NCI-H69 (cell line): ENCODE measurements at regions not wholly inside any gene's neighbourhood (a gene's known extent, or its start where the extent isn't known, plus 50 kb on each side); places are given as distances from the start of the nearest gene placed in this dataset.
"Not testable (repeated sequence)": the region's sequence is repeated elsewhere in the genome, so short reads cannot be mapped to it uniquely, and the experiment has no call there.

Source experiments
- DNase-seq: peaks from one replicate; lab custom pipeline; 2025; lab: John Stamatoyannopoulos, UW

DNA sequence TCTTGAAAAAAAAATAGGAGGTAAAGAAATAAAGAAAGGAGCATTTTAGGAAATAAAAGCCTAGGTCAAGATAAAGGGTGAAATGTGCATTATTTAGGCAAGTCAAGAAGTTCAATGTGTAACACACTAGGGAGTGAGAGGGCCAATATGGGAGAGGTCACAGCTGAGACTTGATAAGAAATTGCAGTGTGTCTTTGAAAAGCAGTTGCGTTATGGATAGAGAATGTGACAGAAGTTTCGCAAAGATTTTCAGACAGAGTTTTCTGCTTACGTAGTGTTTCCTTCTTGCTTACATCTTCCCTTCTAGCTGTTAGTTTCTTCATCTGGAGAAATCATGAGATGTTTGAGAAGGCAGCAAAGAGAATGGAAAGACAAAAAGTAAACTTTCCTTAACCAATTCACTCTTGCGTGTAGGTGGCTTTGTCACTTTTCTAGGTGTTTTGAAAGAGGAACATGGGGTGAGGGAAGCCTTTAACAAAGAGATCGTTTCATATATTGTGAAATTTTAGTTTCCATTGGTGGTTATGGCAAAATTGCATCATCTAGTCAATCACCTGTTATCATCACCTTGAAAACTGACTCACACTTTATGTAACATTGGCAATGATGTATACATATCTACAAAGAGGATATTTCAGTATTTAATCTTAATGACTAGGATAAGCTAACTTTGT is 975.5 kb downstream of the OLFM4 start:
- no peak for DNase-seq

DNA sequence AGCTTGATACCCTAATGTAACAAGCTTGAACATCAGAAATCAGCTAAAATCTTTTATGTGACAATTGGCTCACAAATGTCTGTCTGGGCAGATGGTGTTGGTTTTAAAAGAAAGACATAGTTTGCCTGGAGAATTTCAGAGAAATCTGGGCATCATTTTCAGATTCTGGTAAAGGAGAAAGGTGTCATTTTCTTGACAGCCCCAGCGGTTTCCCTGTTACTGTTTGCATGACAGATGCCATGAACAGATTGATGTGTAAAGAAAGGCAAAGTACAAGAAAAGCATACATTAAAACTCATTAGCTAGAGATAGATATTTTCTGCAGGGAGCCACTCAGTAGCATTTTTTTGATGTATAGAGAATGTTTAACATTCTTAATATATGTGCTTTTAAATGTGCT is 987.9 kb downstream of the OLFM4 start:
- peak; percentile 41 for DNase-seq

DNA sequence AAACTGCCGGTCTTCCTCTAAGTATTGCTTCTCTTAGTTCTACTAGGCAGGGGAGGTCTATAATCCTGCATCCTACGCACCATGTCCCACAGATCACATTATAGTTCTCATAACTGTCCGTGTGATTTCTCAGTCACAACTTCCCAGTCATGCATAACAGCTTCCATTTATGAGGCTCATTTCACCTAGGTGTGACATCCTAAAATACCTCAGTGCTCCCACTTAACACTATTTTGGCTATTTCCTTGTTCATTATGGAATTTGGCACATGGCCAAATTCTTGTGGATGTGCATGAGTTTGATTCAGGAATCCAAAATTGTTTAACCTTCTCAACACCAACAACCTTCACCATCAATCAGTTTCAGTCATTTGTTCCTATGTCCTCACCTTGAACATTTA is 989.9 kb downstream of the OLFM4 start:
- DNase-seq: peak; percentile 41

DNA sequence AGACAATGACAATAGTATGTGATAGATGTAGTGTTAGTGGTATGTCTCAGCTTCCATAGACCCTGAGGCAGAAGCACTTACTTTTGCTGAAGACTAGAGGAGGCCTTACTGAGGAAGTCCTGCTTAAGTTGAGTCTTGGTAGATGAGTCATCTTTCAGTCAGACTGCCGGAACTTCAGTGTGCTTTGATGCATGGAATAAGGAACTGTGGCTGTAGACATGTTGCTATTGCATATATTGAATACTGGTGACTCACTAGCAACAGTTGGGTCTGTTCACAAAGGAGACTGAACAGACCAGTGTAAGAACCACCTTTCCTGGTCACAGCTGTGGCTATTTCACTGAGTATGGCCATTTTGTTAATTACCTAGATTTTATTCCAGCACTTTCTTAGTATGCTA is 1000.6 kb downstream of the OLFM4 start:
- peak; percentile 45 for DNase-seq

DNA sequence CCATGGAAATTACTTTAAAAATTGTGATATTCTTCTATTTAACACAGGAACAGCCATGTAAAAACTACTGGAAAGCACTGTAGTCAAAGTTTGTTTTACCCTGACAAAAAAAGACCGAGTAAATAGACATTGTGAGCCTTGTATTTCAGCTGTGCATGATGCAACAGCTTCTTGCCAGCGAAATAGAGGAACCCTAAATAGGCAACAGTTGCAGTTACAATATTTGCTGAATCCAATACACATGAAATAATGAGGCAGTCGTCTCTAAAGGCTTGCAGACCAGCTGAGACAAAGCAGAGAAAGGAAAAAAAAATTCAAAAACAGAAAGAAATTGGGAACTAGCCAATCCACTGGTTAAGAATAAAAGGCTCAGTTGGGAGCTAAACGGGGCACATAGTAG is 1001.1 kb downstream of the OLFM4 start:
- no peak for DNase-seq

DNA sequence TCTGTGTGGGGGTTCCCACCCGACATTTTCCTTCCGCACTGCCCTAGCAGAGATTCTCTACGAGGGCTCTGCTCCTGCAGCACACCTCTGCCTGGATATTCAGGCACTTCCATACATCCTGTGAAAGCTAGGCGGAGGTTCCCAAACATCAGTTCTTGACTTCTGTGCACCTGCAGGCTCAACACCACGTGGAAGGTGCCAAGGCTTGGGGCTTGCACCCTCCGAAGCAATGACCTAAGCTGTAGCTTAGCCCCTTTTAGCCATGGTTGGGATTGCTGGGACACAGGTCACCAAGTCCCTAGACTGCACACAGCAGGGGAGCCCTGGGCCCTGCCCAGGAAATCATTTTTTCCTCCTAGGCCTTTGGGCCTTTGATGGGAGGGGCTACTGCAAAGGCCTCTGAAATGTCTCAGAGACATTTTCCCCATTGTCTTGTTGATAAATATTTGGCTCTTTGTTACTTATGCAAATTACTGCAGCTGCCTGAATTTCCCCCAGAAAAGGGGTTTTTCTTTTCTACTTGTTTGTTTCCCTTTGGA is 1004.8 kb downstream of the OLFM4 start:
- DNase-seq: no peak

DNA sequence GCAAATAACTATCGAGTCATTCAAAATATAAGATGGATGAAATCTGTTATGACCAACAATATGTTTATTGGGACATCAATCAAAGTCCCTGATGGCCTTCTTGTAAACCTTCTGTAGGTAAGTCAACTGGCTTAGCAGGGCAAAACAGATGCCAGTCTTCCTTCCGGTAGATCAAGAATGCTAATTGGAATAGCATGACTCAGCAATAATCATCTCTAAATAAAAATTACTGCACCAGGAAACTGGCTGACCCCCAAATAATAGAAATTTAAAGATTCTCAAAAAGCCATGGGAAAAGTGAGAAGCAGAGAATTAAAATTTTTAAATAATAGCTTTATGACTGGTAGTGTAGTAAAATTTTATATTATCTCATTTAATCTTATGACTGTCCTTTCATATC is 1005.4 kb downstream of the OLFM4 start:
- DNase-seq: no peak

DNA sequence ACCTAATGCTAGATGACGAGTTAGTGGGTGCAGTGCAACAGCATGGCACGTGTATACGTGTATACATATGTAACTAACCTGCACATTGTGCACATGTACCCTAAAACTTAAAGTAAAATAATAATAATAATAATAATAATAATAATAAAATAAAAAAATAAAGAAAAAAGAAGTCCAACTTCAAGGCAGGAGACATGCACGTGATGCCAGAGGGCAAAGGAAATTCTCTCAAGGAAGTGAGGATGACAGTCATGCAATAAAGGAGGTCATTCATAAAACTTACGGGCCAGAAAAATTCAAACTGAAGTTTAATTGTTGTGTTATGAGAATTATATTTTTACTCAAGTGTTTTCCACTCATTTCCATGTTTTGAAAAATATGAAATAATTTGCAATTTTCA is 1028.8 kb downstream of the OLFM4 start:
- not testable (repeated sequence) for DNase-seq

DNA sequence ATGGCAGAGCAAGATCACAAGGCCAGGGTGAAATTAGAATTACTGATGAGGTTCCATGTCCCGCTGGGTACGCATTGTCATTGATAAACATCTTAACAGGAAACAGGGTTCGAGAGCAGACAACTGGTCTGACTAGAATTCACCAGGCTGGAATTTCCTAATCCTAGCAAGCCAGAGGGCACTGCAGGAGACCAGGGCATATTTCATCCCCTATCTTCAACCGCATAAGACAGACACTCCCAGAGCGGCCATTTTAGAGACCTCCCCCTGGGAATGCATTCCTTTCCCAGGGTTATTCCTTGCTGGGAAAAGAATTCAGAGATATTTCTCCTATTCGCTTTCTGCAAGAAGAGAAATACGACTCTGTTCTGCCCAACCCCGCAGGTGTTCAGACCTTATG is 1041.3 kb downstream of the OLFM4 start:
- not testable (repeated sequence) for DNase-seq

DNA sequence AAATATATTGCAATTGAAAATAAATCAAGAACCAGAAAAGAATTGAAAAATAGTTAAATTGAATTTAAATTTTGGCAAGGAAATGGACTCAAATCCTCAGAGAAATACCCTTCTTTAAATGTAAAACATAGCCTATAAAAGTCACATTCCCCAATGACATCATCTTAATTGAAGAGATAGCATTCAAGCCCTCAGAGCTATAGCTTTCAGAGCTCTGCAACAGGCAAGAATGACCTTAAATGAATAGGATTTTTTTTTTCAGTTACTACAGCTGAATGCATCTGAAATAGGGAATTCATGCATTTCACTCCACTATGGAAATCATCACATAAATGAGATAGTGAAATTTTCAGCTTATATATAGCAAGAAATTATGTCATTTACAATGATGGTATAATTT is 1049.0 kb downstream of the OLFM4 start:
- peak; percentile 5 for DNase-seq

DNA sequence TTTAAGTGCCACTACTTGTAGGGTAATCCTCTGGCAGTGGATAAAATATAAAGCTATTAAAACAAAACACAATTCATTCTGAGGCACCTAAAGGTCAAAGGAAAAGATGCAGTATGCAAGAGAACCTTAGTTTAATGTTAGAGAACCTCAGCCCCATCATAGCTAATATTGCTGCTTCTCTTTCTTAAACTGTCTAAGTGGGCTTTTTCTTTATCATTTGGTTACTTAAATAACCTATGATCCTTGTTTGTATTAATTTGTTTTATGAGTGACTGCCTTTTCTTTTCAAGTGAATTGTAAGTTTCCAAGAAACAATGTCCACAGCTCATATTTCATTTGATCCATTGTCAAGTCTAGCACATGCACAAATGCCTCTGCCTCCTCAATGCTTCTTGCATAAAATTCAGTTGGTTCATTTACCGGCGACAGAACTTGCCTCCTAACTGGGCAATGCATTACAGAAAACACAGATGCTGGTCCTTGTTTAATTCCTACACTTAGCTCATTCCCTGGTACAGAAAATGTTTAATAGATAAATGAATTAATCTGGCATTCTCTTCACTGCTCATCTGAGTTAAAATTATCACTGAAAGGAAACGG is 1049.8 kb downstream of the OLFM4 start:
- DNase-seq: peak; percentile 53

DNA sequence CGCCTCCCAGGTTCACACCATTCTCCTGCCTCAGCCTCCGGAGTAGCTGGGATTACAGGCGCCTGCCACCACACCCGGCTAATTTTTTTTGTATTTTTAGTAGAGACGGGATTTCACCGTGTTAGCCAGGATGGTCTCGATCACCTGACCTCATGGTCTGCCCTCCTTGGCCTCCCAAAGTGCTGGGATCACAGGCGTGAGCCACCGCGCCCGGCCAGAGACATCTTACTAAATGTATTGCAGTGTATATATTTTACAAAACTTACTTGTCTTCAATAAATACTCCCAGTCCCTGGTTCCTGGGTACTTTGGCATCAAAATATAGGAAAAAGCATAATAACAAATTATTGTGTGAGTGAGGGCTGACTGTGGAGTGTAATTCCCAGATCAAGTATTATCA is 1053.7 kb downstream of the OLFM4 start:
- DNase-seq: not testable (repeated sequence)

DNA sequence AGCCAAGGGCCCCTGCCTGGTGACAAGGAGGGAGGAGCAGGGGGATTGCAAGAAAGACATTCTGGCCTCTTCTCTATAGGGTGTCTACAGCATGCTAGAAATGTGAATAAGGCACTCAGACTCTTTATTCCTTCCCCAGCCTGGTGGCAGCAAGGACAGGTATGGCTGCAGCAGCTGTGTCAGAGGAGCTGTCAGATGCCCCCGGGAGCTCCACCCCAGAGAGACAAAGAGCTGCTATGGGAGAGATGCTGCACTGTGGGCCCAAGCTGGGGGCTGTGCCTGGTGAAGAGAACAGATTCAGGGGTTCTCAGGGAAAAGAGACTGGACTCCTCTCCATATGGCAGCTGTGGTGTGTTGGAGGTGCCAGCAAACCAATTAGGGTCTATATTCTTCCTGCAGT is 1063.3 kb downstream of the OLFM4 start:
- no peak for DNase-seq

DNA sequence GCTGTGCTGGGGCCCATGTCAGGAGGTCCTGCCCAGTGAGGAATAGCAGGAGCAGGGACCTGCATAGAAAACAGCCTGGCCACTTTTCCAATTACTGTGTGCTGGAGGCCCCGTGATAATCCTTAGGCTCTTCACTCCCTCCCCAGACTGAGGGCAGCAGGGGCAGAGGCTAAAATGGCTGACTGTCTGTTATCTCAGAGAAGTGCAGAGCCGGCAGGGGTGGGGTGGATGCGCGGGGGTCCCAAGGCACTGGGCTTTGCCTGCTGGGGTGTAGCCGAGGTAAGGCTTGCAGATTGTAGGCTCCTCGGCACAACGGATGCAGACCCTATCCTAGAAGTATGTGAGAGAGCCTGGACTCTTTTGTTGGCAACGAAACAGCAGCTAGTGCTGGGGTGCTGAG is 1064.1 kb downstream of the OLFM4 start:
- DNase-seq: no peak

DNA sequence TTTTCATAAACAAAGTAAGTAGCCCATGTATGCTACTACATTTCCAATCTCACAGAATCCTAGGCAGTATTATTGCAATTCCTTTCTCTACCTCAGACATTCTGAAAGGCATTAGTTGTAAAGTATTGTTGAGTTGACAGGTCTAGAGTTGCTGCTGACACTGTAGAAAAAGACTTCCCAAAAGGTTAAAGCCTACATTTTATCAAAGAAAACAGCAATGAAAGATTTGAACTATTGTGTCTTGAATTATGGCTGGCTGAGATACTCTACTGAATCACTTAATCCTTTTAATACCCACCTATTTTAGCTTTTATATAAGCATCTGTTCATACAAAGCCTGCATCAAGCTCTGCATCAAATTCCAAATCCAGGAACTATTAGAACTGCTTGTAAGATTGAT is 1082.0 kb downstream of the OLFM4 start:
- no peak for DNase-seq

DNA sequence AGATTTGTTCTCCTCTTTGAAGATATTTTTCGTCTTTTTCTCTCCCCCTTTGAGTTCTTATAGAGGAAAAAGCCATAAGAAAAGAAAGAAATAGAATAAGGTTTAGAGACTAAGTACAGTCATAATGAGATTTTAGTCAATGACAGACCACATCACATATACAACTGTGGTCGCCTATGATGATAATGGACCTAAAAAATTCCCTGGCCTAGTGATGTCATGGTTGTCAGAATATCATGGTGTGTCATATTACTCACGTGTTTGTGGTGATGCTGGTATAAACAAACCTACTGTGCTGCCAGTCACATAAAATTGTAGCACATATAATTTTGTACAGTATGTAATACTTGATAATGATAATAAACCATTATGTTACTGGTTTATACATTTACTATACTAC is 1096.1 kb downstream of the OLFM4 start:
- DNase-seq: no peak

DNA sequence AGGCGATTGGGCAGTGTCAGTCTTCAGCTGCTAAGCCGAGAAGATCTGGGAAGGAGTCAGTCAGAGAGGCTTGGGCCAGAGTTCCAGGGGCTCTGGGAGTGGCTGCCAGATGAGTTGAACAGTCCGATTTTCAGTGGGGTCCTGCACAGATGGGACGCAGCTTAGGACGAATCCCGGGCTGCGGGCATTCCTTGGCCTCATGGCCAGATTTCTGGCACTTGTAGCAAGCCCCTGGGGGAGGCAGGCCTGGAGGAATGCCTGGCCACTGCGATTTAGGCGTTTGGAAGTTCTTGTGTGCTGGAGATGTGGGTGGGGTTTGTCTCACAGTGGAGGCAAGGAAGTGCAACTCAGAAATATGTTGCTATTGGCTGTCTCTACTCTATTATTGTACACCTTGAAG is 1102.3 kb downstream of the OLFM4 start:
- not testable (repeated sequence) for DNase-seq

DNA sequence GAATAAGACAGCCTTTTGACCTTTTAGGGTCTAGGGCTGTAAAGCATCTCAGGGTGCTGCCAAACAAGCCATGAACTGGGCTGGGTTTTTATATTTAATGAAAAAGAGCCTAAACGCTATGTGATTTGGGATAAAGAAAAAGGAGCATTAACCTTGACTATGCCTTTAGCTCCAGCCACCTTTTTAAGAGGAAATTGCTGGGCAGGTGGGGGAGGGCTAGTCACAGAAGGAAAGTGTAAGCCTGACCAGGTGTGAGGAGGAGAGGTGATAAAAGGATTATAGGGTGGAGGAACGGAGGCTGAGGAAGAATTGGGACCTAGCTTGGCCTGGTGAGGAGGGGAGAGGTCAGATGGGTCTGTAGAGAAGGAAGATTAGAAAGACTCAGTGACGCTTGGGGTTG is 1102.8 kb downstream of the OLFM4 start:
- DNase-seq: not testable (repeated sequence)

DNA sequence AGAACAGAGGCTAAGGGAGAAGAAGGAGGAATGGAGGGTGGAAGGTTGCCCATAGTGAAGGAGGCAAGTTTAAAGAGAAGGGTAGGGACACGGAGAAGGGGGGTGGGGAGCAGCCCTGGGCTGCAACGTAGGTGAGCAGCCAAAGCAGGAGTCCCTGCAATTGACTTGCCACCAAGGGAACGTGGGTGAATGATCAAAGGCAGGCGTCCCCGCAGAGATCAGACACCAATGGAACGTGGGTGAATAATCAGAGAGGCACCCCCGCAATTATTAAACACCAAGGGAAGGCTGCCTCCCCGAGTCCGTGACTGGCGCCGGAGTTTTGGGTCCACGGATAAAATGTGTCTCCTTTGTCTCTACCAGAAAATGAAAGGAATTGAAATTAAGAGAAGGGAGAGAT is 1103.5 kb downstream of the OLFM4 start:
- DNase-seq: not testable (repeated sequence)

DNA sequence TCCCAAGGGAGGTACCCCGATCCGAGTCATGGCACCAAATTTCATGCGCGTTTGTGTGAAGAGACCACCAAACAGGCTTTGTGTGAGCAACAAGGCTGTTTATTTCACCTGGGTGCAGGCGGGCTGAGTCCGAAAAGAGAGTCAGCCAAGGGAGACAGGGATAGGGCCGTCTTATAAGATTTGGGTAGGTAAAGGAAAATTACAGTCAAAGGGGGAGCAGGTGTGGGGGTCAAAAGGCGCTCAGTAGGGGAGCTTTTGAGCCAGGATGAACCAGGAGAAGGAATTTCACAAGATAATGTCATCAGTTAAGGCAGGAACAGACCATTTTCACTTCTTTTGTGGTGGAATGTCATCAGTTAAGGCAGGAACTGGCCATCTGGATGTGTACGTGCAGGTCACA is 1104.1 kb downstream of the OLFM4 start:
- DNase-seq: not testable (repeated sequence)

DNA sequence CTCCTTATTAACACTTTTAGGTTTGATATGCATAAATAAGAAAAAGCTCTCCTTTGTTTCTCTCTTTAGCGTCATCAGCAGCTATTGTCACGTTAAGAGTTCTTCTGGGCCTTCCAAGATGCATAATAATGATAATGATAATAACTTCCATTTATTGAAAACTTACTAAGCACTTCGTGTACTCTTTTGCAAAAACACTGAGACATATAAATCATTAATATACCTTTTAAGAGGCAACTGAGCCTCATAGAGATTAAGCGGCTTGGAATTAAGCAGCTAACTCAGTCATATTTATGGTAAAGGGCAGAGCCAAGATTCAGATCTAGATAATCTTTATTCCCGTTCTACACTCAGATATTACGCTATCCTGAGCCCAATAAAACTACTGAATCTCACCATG is 1105.1 kb downstream of the OLFM4 start:
- no peak for DNase-seq

DNA sequence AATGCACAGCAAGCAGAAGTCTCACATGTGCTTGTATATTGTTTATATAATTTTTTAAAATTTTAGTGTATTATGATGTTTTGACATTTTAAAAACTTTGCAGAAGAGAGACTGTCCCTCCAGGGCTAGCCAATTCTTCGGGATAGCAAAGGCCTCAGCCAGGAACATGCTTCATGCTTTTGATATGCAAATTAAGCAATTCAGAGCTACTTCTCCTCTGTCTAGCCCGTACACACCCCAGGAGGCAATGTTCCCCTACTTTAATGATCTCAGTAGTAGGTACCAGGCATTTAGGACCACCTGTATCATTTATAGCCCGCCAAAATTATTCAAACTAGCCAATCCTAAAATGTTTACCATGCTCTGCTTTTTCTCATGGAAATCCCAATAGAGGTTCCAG is 1116.2 kb downstream of the OLFM4 start:
- no peak for DNase-seq

DNA sequence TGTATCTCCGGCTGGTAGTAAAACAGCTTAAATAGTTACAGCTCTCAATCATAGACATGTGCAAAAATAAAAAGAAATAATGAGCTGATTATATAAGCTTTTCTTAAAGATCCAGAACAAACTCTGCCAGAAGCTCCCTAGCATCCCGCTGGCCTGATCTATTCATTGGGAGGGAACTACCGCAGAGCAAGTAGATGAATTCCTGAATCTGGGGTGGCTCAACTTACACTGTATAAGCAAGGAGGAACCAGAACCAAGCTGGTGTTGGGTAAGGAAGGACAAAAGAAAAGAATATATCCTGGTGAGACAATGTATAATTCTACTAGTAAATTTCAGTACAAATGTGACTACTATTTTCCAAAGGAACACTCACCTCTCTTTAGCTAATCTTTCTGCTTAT is 1122.2 kb downstream of the OLFM4 start:
- DNase-seq: no peak

DNA sequence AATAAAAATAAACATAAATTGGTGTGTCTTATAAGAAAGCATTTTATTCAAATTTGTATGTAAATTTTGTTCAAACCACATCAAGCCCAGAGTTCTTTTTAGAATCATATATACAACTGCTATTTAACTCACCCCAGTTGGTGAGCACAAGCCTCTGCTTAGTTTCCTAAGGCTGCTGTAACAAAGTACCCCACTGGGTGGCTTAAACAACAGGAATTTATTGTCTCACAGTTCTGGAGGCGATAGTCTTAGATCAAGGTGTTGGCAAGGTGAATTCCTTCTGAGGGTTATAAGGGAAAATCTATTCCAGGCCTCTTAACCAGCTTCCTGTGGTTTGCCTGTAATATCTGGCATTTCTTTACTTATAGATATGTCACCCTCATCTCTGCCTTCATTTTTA is 1133.5 kb downstream of the OLFM4 start:
- DNase-seq: peak; percentile 18
